ENCODE measurements at regions not wholly inside any gene's neighbourhood (a gene's known extent, or its start where the extent isn't known, plus 50 kb on each side); places are given as distances from the start of the nearest gene placed in this dataset.

DNA sequence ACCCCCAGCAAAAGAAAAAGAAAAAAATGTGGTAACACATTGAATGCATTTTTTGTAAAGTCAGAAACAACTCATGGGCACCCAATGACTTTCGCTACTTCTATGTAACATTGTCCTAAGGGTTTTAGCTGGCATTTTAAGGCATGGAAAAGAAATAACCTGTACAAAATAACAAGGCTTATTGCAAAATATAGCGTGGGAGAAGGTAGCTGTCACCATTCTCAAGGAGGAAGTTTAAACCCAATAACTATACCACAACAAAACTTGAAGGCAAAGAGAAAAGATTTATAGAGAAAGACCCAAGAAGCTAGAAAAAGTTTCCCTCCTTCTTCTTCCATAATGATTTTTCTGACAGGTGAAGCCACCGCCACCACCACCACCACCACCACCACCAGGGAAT lies 55.7 kb upstream of the ACP3 start:
- CTCF ChIA-PET: interaction anchor here (0.8 to 1.2 kb wide), 3 partner anchors 81 to 138 kb away, joined by 3 to 14 read pairs (median 3); no protein-coding TSS in a partner anchor
- Histone ChIP-seq H3K27me3 (ENCODE audit: control insufficient read depth, insufficient read depth, low read length) (no peaks in the 10 kb centered on the region), H3K27ac (ENCODE audit: low read depth, low read length) (no peak overlapping the region), H3K9me3 (ENCODE audit: control insufficient read depth, insufficient read depth, low read length) (no peaks in the 10 kb centered on the region), H3K4me3 (ENCODE audit: low read depth, low read length) (no peak overlapping the region)
- TF ChIP-seq CTCF (IDR thresholded peaks at IDR 0.05; ENCODE audit: low read depth, low read length): no peak
- DNase-seq (ENCODE audit: low read depth, low spot score): no peak
- POLR2A ChIA-PET: no interaction called here

GRCh38 chr3:132262305-132262704 lies 54.9 kb upstream of the ACP3 start:
- TF ChIP-seq CTCF (IDR thresholded peaks at IDR 0.05; ENCODE audit: low read depth, low read length): no peak
- CTCF ChIA-PET: interaction anchor here (1.1 to 1.2 kb wide), 2 partner anchors 80 to 82 kb away, joined by 3 to 14 read pairs; no protein-coding TSS in a partner anchor
- no peaks in the 10 kb centered on the region for H3K27me3 ChIP-seq (ENCODE audit: control insufficient read depth, insufficient read depth, low read length)
- no peak overlapping the region for H3K4me3 ChIP-seq (ENCODE audit: low read depth, low read length)
- no peak overlapping the region for H3K27ac ChIP-seq (ENCODE audit: low read depth, low read length)
- H3K9me3 ChIP-seq (ENCODE audit: control insufficient read depth, insufficient read depth, low read length): no peaks in the 10 kb centered on the region
- DNase-seq (ENCODE audit: low read depth, low spot score): no peak
- POLR2A ChIA-PET: no interaction called here

- ChIA-PET CTCF (interaction anchor here (1.6 kb wide), 1 partner anchor 80 kb away, joined by 6 read pairs; no protein-coding TSS in a partner anchor), POLR2A (no interaction called here)
- H3K27me3 ChIP-seq (ENCODE audit: control insufficient read depth, insufficient read depth, low read length): no peaks in the 10 kb centered on the region
- no peak overlapping the region for H3K27ac ChIP-seq (ENCODE audit: low read depth, low read length)
- no peak overlapping the region for H3K4me3 ChIP-seq (ENCODE audit: low read depth, low read length)
- DNase-seq (ENCODE audit: low read depth, low spot score): no peak
- no peak for TF ChIP-seq CTCF (IDR thresholded peaks at IDR 0.05; ENCODE audit: low read depth, low read length)
- no peaks in the 10 kb centered on the region for H3K9me3 ChIP-seq (ENCODE audit: control insufficient read depth, insufficient read depth, low read length)
Observed at GRCh38 chr3:132262956-132263355, 54.3 kb upstream of the ACP3 start.

DNA sequence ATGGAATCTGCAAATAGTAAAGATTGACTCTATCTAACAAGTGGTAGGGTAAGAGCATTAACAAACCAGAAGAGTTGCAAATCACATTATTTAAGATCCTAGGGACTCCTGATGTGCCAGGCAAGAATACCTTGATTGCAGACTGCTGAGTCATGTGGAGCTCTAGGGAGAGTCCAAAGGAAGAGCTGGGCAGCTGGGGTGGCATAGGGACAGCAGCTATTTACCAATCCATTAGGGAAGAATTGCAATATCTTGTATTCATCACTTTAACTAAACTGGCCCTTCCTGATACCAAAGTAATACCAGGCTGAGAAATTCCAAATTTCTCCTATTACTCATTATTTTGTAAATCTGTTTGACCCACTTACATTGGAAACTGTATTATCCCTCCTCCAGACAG lies 52.2 kb upstream of the ACP3 start:
- CTCF ChIA-PET: no interaction called here
- no peak overlapping the region for H3K27ac ChIP-seq (ENCODE audit: low read depth, low read length)
- no peaks in the 10 kb centered on the region for H3K9me3 ChIP-seq (ENCODE audit: control insufficient read depth, insufficient read depth, low read length)
- no peak for DNase-seq (ENCODE audit: low read depth, low spot score)
- TF ChIP-seq CTCF (IDR thresholded peaks at IDR 0.05; ENCODE audit: low read depth, low read length): no peak
- POLR2A ChIA-PET: no interaction called here
- no peak overlapping the region for H3K4me3 ChIP-seq (ENCODE audit: low read depth, low read length)
- no peaks in the 10 kb centered on the region for H3K27me3 ChIP-seq (ENCODE audit: control insufficient read depth, insufficient read depth, low read length)

- TF ChIP-seq CTCF (IDR thresholded peaks at IDR 0.05; ENCODE audit: low read depth, low read length): no peak
- ChIA-PET POLR2A (no interaction called here), CTCF (interaction anchor here (1.1 kb wide), 1 partner anchor 78 kb away, joined by 3 read pairs; no protein-coding TSS in a partner anchor)
- Histone ChIP-seq H3K9me3 (ENCODE audit: control insufficient read depth, insufficient read depth, low read length) (no peaks in the 10 kb centered on the region), H3K27ac (ENCODE audit: low read depth, low read length) (no peak overlapping the region), H3K27me3 (ENCODE audit: control insufficient read depth, insufficient read depth, low read length) (no peaks in the 10 kb centered on the region), H3K4me3 (ENCODE audit: low read depth, low read length) (no peak overlapping the region)
- DNase-seq (ENCODE audit: low read depth, low spot score): no peak
Observed at GRCh38 chr3:132265488-132265887, 51.7 kb upstream of the ACP3 start.
